ENCODE measurements at regions not wholly inside any gene's neighbourhood (a gene's known extent, or its start where the extent isn't known, plus 50 kb on each side); places are given as distances from the start of the nearest gene placed in this dataset.

DNA sequence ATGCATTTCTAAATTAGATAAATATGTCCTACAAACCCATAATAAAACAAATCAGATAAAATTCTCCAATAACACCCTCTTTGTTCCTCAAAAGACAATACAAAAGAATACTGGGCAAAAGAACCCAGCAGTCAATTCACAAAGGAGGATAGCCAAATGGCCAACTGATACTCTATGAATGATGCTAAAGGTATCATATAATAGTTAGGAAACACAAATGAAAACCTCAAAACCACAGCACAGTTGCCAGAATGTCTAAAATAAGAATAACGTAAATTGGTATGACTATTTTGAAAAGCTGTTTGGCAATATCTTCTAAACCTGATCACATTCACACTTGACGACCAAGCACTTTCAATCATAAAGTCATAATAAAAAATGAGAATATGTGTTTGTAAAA is 315.4 kb downstream of the CDH7 start:
- intact Hi-C loops (cut with micrococcal nuclease; ENCODE audit: unreplicated experiment) (no loop called here), in situ Hi-C loops (cut with MboI) (no loop called here)
- TF ChIP-seq CHD2 (IDR thresholded peaks at IDR 0.05; ENCODE audit: borderline replicate concordance, low read depth, low read length) (no peak), KDM1A (IDR thresholded peaks at IDR 0.05; ENCODE audit: borderline replicate concordance) (no peak), CHD4 (IDR thresholded peaks at IDR 0.05) (no peak), TCF12 (IDR thresholded peaks at IDR 0.05; ENCODE audit: low read depth, low read length) (no peak), BHLHE40 (IDR thresholded peaks at IDR 0.05; ENCODE audit: borderline replicate concordance in 1 of 2, low read depth in 2 of 2, low read length in 1 of 2) (no peak), RFX5 (IDR thresholded peaks at IDR 0.05; ENCODE audit: low read depth, low read length) (no peak), CHD1 (IDR thresholded peaks at IDR 0.05; ENCODE audit: low read depth, low read length) (no peak), NFIC (IDR thresholded peaks at IDR 0.05; ENCODE audit: low read depth, low read length) (no peak)
- TF ChIP-seq, protein P1, sequence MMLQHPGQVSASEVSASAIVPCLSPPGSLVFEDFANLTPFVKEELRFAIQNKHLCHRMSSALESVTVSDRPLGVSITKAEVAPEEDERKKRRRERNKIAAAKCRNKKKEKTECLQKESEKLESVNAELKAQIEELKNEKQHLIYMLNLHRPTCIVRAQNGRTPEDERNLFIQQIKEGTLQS (IDR thresholded peaks at IDR 0.05; ENCODE audit: borderline replicate concordance, extremely low read depth, low read depth, low read length), result no peak
- TF ChIP-seq, protein P2, sequence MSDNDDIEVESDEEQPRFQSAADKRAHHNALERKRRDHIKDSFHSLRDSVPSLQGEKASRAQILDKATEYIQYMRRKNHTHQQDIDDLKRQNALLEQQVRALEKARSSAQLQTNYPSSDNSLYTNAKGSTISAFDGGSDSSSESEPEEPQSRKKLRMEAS (IDR thresholded peaks at IDR 0.05; ENCODE audit: low read depth, low read length), result no peak
- ChIA-PET CTCF (interaction anchor here (0.5 to 0.6 kb wide), 3 partner anchors 12 to 248 kb away, joined by 3 to 4 read pairs (median 3); no protein-coding TSS in a partner anchor), POLR2A (no interaction called here), RAD21 (ENCODE audit: unreplicated experiment) (no interaction called here), SMC1A (ENCODE audit: uncharacterized antibody, unreplicated experiment) (interaction anchor here (1.2 kb wide), 1 partner anchor 9 kb away, joined by 4 read pairs; no protein-coding TSS in a partner anchor)
- Histone ChIP-seq H3K9me3 (replicated peaks; ENCODE audit: control insufficient read depth, insufficient read depth, low read length) (no peaks in the 10 kb centered on the region), H3K27ac (ENCODE audit: control insufficient read depth, insufficient read depth) (no peak overlapping the region), H3K79me2 (ENCODE audit: control insufficient read depth, insufficient read depth, low read length) (no peaks in the 10 kb centered on the region), H3K27me3 (replicated peaks in 1 of 2; ENCODE audit: control insufficient read depth in 2 of 2, insufficient read depth in 2 of 2, low read length in 1 of 2) (no peaks in the 10 kb centered on the region), H3K9ac (ENCODE audit: control insufficient read depth, insufficient read depth, low read length) (no peak overlapping the region), H3K4me3 (no peak overlapping the region), H3K4me1 (ENCODE audit: control insufficient read depth, insufficient read depth, low read length) (no peaks in the 10 kb centered on the region), H3K4me2 (ENCODE audit: control insufficient read depth, insufficient read depth) (no peak overlapping the region), H4K20me1 (ENCODE audit: control insufficient read depth, insufficient read depth) (no peaks in the 10 kb centered on the region), H2AFZ (ENCODE audit: control insufficient read depth, low read depth, low read length) (no peak overlapping the region), H3K36me3 (ENCODE audit: control insufficient read depth in 2 of 2, insufficient read depth in 2 of 2, low read length in 1 of 2) (no peaks in the 10 kb centered on the region)
- no peak for FAIRE-seq
- 21% methylated on average over 2 of the region's 2 CpGs for WGBS (ENCODE audit: insufficient coverage, insufficient replicate concordance, low lambda C conversion rate, missing lambda C conversion rate)
- no peak for DNase-seq (ENCODE audit: low read depth, low spot score)
- no peak for ATAC-seq
- BruUV-seq (replicated peaks), result no TSS peak
